Stimulated activated CD4-positive, alpha-beta T cell treated with anti-CD3 and anti-CD28 coated beads, Interleukin-4, amount 100 ng/mL, for 24 hours (primary cell): ENCODE measurements at regions not wholly inside any gene's neighbourhood (a gene's known extent, or its start where the extent isn't known, plus 50 kb on each side); places are given as distances from the start of the nearest gene placed in this dataset.

Experiments
- DNase-seq: peaks from one replicate; pipeline ENCODE4 v3.0.0-alpha.2; 2020

DNA sequence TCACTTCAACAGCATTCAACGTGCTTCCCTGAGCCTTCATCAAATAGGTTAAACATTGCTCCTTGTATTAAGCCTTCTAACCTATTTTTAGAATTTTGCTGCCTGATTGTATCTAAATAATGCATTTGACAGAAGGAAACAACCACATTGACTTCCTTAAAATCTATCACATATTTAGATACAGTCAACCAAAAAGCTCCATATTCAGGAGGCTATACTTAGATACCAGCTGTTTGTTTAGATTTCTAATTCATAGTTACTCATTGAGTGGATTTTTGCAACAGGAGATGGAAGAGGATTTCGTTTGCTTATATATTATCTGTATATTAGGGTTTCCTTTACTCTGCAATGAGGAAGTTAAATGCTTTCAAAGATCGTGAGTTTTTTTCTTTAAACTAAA, 241.1 kb upstream of the PPP1R2C start:
- DNase-seq, result no peak

GRCh38 chrX:43025806-43026315, 247.9 kb upstream of the PPP1R2C start:
- no peak for DNase-seq

GRCh38 chrX:43064096-43064495, 286.1 kb upstream of the PPP1R2C start:
- DNase-seq, result no peak

GRCh38 chrX:43065978-43066377, 288.0 kb upstream of the PPP1R2C start:
- DNase-seq, result no peak

GRCh38 chrX:43068639-43069038, 290.7 kb upstream of the PPP1R2C start:
- DNase-seq, result no peak

GRCh38 chrX:43083016-43083415, 305.1 kb upstream of the PPP1R2C start:
- no peak for DNase-seq

DNA sequence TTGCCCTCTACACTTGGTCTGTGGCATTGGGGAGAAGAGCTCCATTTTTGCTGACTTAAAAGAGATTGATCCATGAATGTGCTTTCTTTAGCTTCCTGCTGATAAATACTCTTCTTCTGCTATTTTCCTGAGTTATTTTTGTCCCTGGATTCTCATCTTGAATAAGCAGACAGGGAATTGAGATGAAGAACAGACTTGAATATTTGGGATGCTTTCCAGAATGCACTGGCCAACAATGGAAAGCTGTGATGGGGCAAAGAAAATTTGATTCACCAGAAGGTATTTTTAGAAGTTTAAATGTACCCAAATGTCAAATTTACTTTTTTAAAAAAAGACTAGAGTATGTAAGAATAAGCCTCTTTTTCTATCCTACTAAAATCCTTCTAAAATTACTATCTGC, 309.9 kb upstream of the PPP1R2C start:
- DNase-seq, result no peak

DNA sequence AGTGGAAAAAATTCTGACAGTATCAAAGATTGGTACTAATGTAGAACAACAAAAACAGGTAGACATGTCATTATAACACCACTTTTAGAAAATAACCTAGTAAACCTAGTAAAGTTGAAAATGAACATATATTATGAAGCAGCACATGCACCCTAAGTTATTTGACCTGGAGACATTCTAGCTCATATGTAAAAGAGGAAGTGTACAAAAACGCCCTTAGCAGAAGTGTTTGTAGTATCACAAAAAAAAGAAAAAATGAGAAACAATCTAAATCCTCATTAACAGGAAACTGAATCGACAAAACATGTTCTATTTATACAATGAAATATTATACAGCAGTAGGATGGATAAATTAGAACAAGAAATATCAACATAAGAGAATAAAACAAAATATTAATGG, 318.9 kb upstream of the PPP1R2C start:
- DNase-seq, result no peak

DNA sequence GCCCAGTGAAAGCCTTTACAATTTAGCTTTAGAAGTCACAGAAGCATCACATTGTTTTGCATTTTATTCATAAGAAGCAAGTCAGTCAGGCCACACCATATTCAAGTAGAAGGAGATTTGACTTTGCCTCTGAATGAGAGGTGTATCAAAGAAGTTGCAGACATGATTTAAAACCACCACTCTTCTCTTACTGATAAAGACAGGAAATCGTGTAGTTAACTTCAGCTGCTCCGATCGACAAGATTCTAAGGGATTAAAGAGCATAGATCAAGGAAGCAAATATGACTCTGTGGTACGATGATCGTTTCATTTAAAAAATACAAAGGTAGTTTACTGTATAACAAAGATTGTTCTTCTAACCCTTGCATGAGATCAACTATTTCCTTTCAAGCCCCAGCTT, 328.0 kb upstream of the PPP1R2C start:
- no peak for DNase-seq

DNA sequence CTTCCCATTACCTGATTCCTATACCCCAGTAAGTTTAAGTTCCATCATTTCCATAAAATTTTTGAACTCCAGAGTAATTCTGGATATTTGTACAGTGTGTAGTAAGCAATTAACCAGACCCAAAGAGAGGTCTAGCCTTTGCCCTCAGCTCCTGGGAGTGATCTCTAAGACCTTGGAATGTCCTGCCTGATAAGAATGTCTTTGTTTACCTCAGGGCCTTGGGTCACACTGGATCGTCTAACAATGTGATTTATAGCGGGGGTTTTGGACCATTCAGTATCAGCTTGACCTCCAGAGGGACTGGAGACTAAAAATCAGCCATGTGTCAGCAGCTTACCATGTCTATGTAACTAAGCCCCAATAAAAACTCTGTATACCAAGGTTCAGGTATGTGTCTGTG, 330.9 kb upstream of the PPP1R2C start:
- no peak for DNase-seq

DNA sequence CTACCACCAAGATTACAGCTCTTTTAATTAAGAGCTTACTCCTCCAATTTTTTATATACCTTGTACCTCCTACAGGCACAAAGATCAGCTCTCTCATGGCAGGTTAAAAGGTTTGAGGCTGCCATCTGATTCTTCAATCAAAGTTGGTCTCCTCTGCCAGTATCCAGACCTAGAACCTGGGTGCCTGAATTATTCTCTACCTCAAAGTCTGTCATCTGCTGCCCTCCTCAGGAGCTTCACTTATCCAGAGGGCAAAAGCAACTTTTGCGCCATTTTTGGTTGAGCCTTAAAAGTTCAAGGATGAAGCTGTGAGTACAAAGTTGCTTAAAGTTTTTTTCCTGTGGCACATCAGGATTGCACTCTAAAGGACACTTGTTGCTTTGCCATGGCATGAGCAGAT, 343.7 kb upstream of the PPP1R2C start:
- no peak for DNase-seq

DNA sequence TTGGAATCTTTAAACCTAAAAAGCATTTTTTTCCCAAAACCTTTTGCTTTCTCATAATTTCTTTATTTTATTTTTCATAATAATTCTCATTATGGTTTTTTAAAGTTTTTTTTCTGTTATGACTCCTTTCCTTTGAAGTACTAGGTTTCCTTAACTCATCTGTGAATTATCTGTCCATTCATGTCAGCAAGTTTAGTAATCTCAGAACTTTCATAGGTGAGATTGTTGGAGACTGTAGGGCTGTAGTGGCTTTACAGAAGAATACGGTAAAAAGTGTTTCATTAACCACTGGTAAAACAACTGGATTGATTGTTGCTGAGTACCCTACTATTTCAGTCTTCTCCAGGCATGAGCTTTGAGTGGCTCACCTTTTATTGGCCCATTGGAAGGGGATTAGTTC, 361.7 kb upstream of the PPP1R2C start:
- DNase-seq, result no peak

- DNase-seq, result no peak
These were observed 362.6 kb upstream of the PPP1R2C start for GRCh38 chrX:43140582-43140981.

- no peak for DNase-seq
These were observed 363.9 kb upstream of the PPP1R2C start for GRCh38 chrX:43141885-43142284.

DNA sequence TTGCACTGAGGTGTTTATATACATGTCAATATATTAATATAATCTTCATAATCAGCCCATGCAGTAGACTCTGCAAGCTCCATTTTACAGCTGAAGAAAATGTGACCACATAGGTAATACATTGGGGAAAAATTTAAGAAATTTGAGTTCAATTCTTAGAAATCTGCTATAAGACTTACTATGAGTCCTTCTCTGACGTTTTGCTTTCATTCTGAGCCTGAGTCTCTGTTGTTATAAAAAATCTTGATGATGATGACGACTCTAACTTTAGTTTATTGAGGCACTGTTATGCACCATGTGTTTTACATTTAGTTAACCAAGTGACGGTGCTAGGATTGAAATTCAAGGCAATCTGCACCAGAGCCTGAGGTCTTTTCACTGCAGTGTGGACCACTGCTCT, 370.3 kb upstream of the PPP1R2C start:
- DNase-seq, result no peak

DNA sequence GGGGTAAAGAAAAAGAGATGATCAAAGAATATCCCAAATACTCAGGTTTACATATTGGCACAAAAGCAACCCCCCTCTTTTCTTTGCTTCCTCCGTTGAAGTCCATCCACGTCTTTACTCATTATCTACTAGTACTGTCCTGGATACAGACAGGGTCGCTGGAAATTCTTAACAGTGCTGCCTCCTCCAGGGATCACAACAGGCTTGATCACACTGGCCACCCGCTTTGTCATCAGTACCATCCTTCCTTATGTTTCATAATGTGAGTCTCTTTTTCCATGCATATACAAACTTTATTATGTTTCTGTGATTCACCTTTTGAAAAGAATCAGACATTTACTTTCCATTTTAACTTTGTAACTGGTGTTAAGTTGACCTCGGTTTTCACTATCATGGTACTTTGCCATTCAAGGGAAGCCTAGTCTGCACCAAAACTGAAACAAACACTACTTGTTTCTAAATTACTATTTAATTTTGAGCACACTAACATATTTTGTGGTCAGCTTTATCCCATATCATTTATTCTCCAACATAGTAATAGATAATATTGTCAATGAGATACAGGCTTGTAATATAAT, 387.5 kb upstream of the PPP1R2C start:
- DNase-seq, result peak; percentile 20

DNA sequence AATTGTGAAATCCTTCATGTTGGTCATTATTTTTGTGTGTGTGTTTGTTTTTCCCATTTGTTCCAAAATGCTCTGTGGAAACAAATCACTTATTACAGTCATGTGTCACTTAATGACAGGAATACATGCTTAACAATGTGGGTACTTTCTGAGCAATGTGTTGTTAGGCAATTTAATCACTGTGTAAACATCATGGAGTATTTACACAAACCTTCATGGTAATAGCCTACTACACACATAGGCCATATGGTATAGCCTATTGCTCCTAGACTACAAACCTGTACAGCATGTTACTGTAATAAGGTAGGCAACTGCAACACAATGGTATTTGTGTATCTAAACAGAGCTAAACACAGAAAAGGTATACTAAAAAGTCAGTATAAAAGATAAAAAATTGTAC, 388.9 kb upstream of the PPP1R2C start:
- DNase-seq, result no peak

DNA sequence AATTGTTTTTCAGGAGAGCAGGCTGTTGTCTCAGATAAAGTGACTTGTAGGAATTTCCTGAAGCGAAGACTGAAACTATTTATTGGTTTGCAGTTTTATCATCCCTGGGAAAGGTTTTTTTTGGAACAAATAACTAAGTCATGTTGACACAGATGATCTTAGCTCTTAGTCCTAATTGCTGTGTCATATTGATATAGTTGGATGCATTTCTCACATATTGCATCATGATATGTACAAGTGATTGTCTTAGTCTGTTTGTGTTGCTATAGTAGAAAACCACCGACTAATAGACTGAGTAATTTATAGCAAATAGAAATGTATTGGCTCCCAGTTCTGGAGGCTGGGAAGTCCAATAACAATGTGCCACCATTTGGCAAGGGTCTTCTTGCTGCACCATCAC, 397.5 kb upstream of the PPP1R2C start:
- no peak for DNase-seq

DNA sequence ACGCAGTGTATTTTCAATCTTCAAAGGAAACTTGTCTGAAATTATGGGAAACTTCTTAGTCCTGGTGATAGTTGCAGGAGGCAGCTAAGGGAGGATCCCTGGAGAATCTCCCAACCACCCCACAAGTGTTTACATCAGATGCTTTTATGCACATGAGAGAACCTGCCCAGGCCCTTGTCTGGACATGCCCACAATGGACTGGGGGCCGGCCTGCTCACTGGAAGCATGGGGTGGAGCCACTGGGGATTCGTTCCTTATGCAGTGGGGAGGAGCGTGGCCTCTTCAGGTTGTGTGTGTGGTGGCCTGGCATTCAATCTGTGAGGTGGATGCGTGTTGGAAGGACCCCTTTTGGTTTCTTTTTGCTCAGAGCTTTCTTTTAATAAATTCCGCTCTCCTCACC, 398.7 kb upstream of the PPP1R2C start:
- no peak for DNase-seq

- no peak for DNase-seq
These were observed 410.3 kb upstream of the PPP1R2C start for GRCh38 chrX:43188296-43188695.

DNA sequence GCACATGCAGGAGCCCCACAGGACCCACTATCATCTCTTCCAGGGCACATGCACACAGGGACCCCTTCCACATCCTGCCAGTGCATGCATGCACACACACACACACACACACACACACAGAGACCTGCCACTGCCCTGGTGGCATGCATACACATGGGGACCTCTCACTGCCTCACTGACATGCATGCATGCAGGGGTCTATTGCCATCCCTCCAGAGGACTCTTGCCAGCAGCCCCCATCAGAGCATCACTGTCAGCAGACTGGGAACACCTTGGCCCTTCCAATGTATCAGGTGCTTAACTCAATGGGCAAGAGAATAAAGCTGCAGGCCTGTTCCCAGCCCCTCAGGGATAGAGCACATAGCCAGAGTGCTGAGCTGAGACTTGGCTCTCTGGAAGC, 433.6 kb upstream of the PPP1R2C start:
- no peak for DNase-seq

- no peak for DNase-seq
These were observed 437.9 kb upstream of the MAOA start for GRCh38 chrX:43218198-43218597.

- DNase-seq, result no peak
These were observed 431.6 kb upstream of the MAOA start for GRCh38 chrX:43224496-43224895.

- DNase-seq, result no peak
These were observed 430.3 kb upstream of the MAOA start for GRCh38 chrX:43225626-43226328.

- DNase-seq, result no peak
These were observed 417.6 kb upstream of the MAOA start for GRCh38 chrX:43238461-43238945.
